HEK293 (cell line): ENCODE measurements at regions not wholly inside any gene's neighbourhood (a gene's known extent, or its start where the extent isn't known, plus 50 kb on each side); places are given as distances from the start of the nearest gene placed in this dataset.

ENCODE experiments used
- CTCF ChIA-PET: fragments of 350-600 bp; formaldehyde crosslinking; extraction: SDS; loops from one replicate; lab custom pipeline; 2021; ENCODE audit warnings: antibody characterized with exemption; lab: Yijun Ruan, JAX
- POLR2A ChIA-PET: fragments of 300-600 bp; formaldehyde crosslinking; extraction: SDS; loops from one replicate; lab custom pipeline; 2020; ENCODE audit warnings: antibody characterized with exemption, inconsistent platforms; lab: Yijun Ruan, JAX
- H3K27ac ChIP-seq: fragments of 200-500 bp; sonication (Bioruptor generic); 2 replicates; pipeline ENCODE4 v1.5.1; 2014; ENCODE audit warnings: low read depth, low read length, control low read depth, inconsistent platforms; ENCODE audit errors: extremely low read depth
- H3K36me3 ChIP-seq, 2 experiments: fragments of 200-500 bp in 1 of 2; sonication (Bioruptor generic) in 1 of 2; 1 replicate in 1 of 2; 2 replicates in 1 of 2; pipeline ENCODE4 v1.5.1; 2014 to 2017; ENCODE audit warnings: inconsistent platforms in 2 of 2, low read length in 2 of 2; ENCODE audit not compliant: control insufficient read depth in 2 of 2, insufficient read depth in 1 of 2
- H3K4me1 ChIP-seq: fragments of 200-500 bp; sonication (Bioruptor generic); 2 replicates; pipeline ENCODE4 v1.5.1; 2014; ENCODE audit warnings: mild to moderate bottlenecking, low read length, inconsistent platforms; ENCODE audit not compliant: control insufficient read depth, insufficient read depth
- H3K4me3 ChIP-seq: 2 replicates; pipeline ENCODE4 v1.5.1; 2011; ENCODE audit warnings: low read depth, mild to moderate bottlenecking, control low read depth, low read length, moderate library complexity
- H3K9me3 ChIP-seq: fragments of 200-500 bp; sonication (Bioruptor generic); 2 replicates; pipeline ENCODE4 v1.5.1; 2014; ENCODE audit warnings: low read depth, low read length, inconsistent platforms; ENCODE audit not compliant: control insufficient read depth, insufficient read depth
- HOXD13 ChIP-seq: sonication (generic); formaldehyde crosslinking; IDR thresholded peaks from 2 replicates; pipeline ENCODE4 v1.8.0; 2022; ENCODE audit warnings: missing genetic modification reagents, borderline replicate concordance
- OVOL3 ChIP-seq: fragments of 450-650 bp; formaldehyde crosslinking; IDR thresholded peaks from 2 replicates; pipeline ENCODE4 v1.5.1; 2016; ENCODE audit warnings: missing biosample characterization, missing genetic modification characterization
- ZBTB11 ChIP-seq: fragments of 450-650 bp; formaldehyde crosslinking; conservative IDR thresholded peaks from 2 replicates; pipeline ENCODE4 v1.5.1; 2016; ENCODE audit warnings: low read depth, missing biosample characterization, missing genetic modification characterization
- ZBTB49 ChIP-seq: fragments of 450-650 bp; formaldehyde crosslinking; IDR thresholded peaks from 2 replicates; pipeline ENCODE4 v1.5.1; 2016; ENCODE audit warnings: missing biosample characterization, missing genetic modification characterization, low read depth
- ZEB2 ChIP-seq: fragments of 450-650 bp; formaldehyde crosslinking; IDR thresholded peaks from 2 replicates; pipeline ENCODE4 v1.5.1; 2016; ENCODE audit warnings: missing biosample characterization, missing genetic modification characterization
- ZFP3 ChIP-seq: fragments of 450-650 bp; formaldehyde crosslinking; IDR thresholded peaks from 2 replicates; pipeline ENCODE4 v1.5.1; 2016; ENCODE audit warnings: low read depth, missing biosample characterization, missing genetic modification characterization
- ZFP41 ChIP-seq: fragments of 450-650 bp; formaldehyde crosslinking; IDR thresholded peaks from 2 replicates; pipeline ENCODE4 v1.5.1; 2016; ENCODE audit warnings: missing biosample characterization, missing genetic modification characterization, borderline replicate concordance
- ZIC2 ChIP-seq: fragments of 450-650 bp; formaldehyde crosslinking; IDR thresholded peaks from 2 replicates; pipeline ENCODE4 v1.5.1; 2016; ENCODE audit warnings: missing biosample characterization, missing genetic modification characterization
- ZNF132 ChIP-seq: fragments of 450-650 bp; formaldehyde crosslinking; IDR thresholded peaks from 2 replicates; pipeline ENCODE4 v1.5.1; 2017; ENCODE audit warnings: missing biosample characterization, missing genetic modification characterization, borderline replicate concordance
- ZNF16 ChIP-seq: fragments of 450-650 bp; formaldehyde crosslinking; IDR thresholded peaks from 2 replicates; pipeline ENCODE4 v1.5.1; 2016; ENCODE audit warnings: low read depth, missing biosample characterization, missing genetic modification characterization
- ZNF184 ChIP-seq: fragments of 450-650 bp; IDR thresholded peaks from 2 replicates; pipeline ENCODE4 v1.5.1; 2018; ENCODE audit warnings: missing biosample characterization, mild to moderate bottlenecking, missing genetic modification characterization
- ZNF221 ChIP-seq: fragments of 450-650 bp; formaldehyde crosslinking; IDR thresholded peaks from 2 replicates; pipeline ENCODE4 v1.5.1; 2017; ENCODE audit warnings: missing biosample characterization, missing genetic modification characterization, borderline replicate concordance
- ZNF266 ChIP-seq: fragments of 450-650 bp; formaldehyde crosslinking; IDR thresholded peaks from 2 replicates; pipeline ENCODE4 v1.5.1; 2016; ENCODE audit warnings: missing biosample characterization, missing genetic modification characterization, low read depth
- ZNF521 ChIP-seq: fragments of 450-650 bp; formaldehyde crosslinking; IDR thresholded peaks from 2 replicates; pipeline ENCODE4 v1.5.1; 2017; ENCODE audit warnings: missing biosample characterization, mild to moderate bottlenecking, missing genetic modification characterization
- ZNF548 ChIP-seq: fragments of 450-650 bp; formaldehyde crosslinking; IDR thresholded peaks from 2 replicates; pipeline ENCODE4 v1.5.1; 2016; ENCODE audit warnings: missing biosample characterization, missing genetic modification characterization
- ZNF558 ChIP-seq: fragments of 450-650 bp; formaldehyde crosslinking; IDR thresholded peaks from 2 replicates; pipeline ENCODE4 v1.5.1; 2016; ENCODE audit warnings: missing biosample characterization, missing genetic modification characterization
- ZNF571 ChIP-seq: fragments of 450-650 bp; formaldehyde crosslinking; IDR thresholded peaks from 2 replicates; pipeline ENCODE4 v1.5.0; 2017; ENCODE audit warnings: missing biosample characterization, missing genetic modification characterization
- ZNF658 ChIP-seq: fragments of 450-650 bp; formaldehyde crosslinking; IDR thresholded peaks from 2 replicates; pipeline ENCODE4; 2016; ENCODE audit warnings: missing biosample characterization, missing genetic modification characterization
- ZNF670 ChIP-seq: fragments of 450-650 bp; formaldehyde crosslinking; IDR thresholded peaks from 2 replicates; pipeline ENCODE4 v1.5.1; 2016; ENCODE audit warnings: missing biosample characterization, missing genetic modification characterization, low read depth
- ZNF701 ChIP-seq: fragments of 450-650 bp; formaldehyde crosslinking; IDR thresholded peaks from 2 replicates; pipeline ENCODE4 v1.5.1; 2016; ENCODE audit warnings: missing biosample characterization, missing genetic modification characterization
- ZNF707 ChIP-seq: fragments of 450-650 bp; formaldehyde crosslinking; IDR thresholded peaks from 2 replicates; pipeline ENCODE4 v1.5.1; 2016; ENCODE audit warnings: missing biosample characterization, missing genetic modification characterization
- ZNF747 ChIP-seq: fragments of 450-650 bp; formaldehyde crosslinking; IDR thresholded peaks from 2 replicates; pipeline ENCODE4 v1.5.1; 2016; ENCODE audit warnings: missing biosample characterization, missing genetic modification characterization
- ZSCAN16 ChIP-seq: fragments of 450-650 bp; formaldehyde crosslinking; IDR thresholded peaks from 2 replicates; pipeline ENCODE4 v1.5.1; 2016; ENCODE audit warnings: missing biosample characterization, missing genetic modification characterization
- ZSCAN5A ChIP-seq: fragments of 450-650 bp; formaldehyde crosslinking; IDR thresholded peaks from 2 replicates; pipeline ENCODE4 v1.5.1; 2016; ENCODE audit warnings: missing biosample characterization, missing genetic modification characterization

- Histone ChIP-seq H3K4me1 (no peaks in the 10 kb centered on the region), H3K36me3 (no peaks in the 10 kb centered on the region), H3K27ac (no peak overlapping the region), H3K9me3 (no peaks in the 10 kb centered on the region), H3K4me3 (no peak overlapping the region)
- CTCF ChIA-PET = no interaction called here
- TF ChIP-seq ZNF707 (tag by site-specific recombination) = peak; percentile 91
- TF ChIP-seq ZBTB49 (tag by site-specific recombination) = no peak
- POLR2A ChIA-PET = no interaction called here
Measured at GRCh38 chr1:38658883-38659282, 200.7 kb downstream of the RRAGC start.

GRCh38 chr1:38657873-38658272 is 201.7 kb downstream of the RRAGC start:
- CTCF ChIA-PET = no interaction called here
- Histone ChIP-seq H3K4me1 (no peaks in the 10 kb centered on the region), H3K9me3 (no peaks in the 10 kb centered on the region), H3K36me3 (no peaks in the 10 kb centered on the region)
- TF ChIP-seq ZNF266 (tag by site-specific recombination) = no peak
- TF ChIP-seq ZNF16 (tag by site-specific recombination) = no peak
- TF ChIP-seq HOXD13 (CRISPR knock-in tag) = no peak
- no peak for TF ChIP-seq ZIC2 (tag by site-specific recombination)
- TF ChIP-seq ZNF548 (tag by site-specific recombination) = no peak
- TF ChIP-seq ZNF571 = no peak
- no peak for TF ChIP-seq ZBTB11 (tag by site-specific recombination)
- no peak for TF ChIP-seq ZFP41 (tag by site-specific recombination)
- TF ChIP-seq ZFP3 (tag by site-specific recombination) = no peak
- no peak for TF ChIP-seq ZNF132
- no peak for TF ChIP-seq ZNF701 (tag by site-specific recombination)
- no peak for TF ChIP-seq OVOL3
- no peak for TF ChIP-seq ZNF184
- TF ChIP-seq, all 188 proteins: peak for 0
- no peak overlapping the region for H3K4me3 ChIP-seq
- H3K27ac ChIP-seq = no peak overlapping the region
- POLR2A ChIA-PET = no interaction called here

- ChIA-PET POLR2A (no interaction called here), CTCF (no interaction called here)
- TF ChIP-seq ZSCAN16 (tag by site-specific recombination) = no peak
- no peak for TF ChIP-seq ZEB2 (tag by site-specific recombination)
- TF ChIP-seq ZNF558 (tag by site-specific recombination) = no peak
- TF ChIP-seq ZNF670 (tag by site-specific recombination) = no peak
- no peak for TF ChIP-seq ZNF521 (tag by site-specific recombination)
- TF ChIP-seq ZNF658 (tag by site-specific recombination) = no peak
- TF ChIP-seq ZSCAN5A (tag by site-specific recombination) = no peak
- TF ChIP-seq ZNF747 (tag by site-specific recombination) = no peak
- TF ChIP-seq ZNF132 = no peak
- no peak for TF ChIP-seq ZNF221 (tag by site-specific recombination)
Measured at GRCh38 chr1:38657207-38657840, 202.2 kb downstream of the RRAGC start.

More at GRCh38 chr1:38657207-38657840, 202.2 kb downstream of the RRAGC start:
- no peak overlapping the region for H3K4me3 ChIP-seq
- H3K9me3 ChIP-seq = no peaks in the 10 kb centered on the region
- H3K4me1 ChIP-seq = no peaks in the 10 kb centered on the region
- no peak overlapping the region for H3K27ac ChIP-seq
- no peaks in the 10 kb centered on the region for H3K36me3 ChIP-seq
